ENCODE measurements at regions not wholly inside any gene's neighbourhood (a gene's known extent, or its start where the extent isn't known, plus 50 kb on each side); places are given as distances from the start of the nearest gene placed in this dataset.

DNA sequence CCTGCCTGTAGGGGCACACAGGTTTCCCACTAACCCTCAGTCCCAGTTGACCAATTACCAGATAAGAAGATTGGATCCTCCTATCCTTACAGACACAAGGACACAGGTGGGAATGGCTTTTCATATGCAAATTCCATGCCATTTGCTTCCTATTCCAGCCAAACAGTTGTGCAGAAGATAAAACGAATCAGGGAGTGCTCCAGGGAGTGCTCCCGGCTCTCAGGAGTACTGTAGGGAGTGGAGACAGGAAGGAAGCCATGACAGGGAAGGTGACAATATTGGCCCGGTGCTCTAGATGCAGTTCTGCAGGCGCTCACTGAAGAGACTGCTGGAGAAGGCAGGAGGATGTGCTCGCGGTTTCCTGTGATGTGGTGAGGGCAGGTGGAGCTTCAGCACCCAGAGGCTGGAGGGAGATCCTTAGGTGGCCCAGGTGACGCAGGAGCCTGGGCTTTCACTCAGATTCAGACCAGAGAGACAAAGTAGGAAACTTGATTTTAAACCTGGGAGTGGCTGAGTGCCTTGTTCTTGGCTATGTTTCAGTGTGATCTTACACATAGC is 260.0 kb downstream of the AUH start:
- DNase-seq (peak in 1 of 4 donors; percentile 32), ATAC-seq (no peak)
- Histone ChIP-seq H3K36me3 (no peaks in the 10 kb centered on the region), H3K9me3 (no peaks in the 10 kb centered on the region), H3K27ac (no peak overlapping the region), H3K4me1 (peaks cover 12 to 31% of the 10 kb centered on the region in 2 donors), H3K27me3 (no peaks in the 10 kb centered on the region), H3K4me3 (no peak overlapping the region)
- TF ChIP-seq CTCF (IDR thresholded peaks at IDR 0.05) = no peak
- intact Hi-C loops (cut with DNase I) = no loop called here

- H3K27me3 ChIP-seq = no peaks in the 10 kb centered on the region
- intact Hi-C loops (cut with DNase I) = no loop called here
These were observed 259.4 kb downstream of the AUH start for GRCh38 chr9:91102269-91102668.

GRCh38 chr9:91103931-91104330 is 257.8 kb downstream of the AUH start:
- H3K4me1 ChIP-seq = peaks cover 12 to 29% of the 10 kb centered on the region in 2 donors
- no peak for ATAC-seq
- H3K4me3 ChIP-seq = no peak overlapping the region
- H3K27ac ChIP-seq = no peak overlapping the region
- H3K9me3 ChIP-seq = no peaks in the 10 kb centered on the region
- DNase-seq = no peak
- intact Hi-C loops (cut with DNase I) = no loop called here
- no peaks in the 10 kb centered on the region for H3K27me3 ChIP-seq
- TF ChIP-seq CTCF (IDR thresholded peaks at IDR 0.05) = no peak
- no peaks in the 10 kb centered on the region for H3K36me3 ChIP-seq

More at GRCh38 chr9:91102269-91102668, 259.4 kb downstream of the AUH start:
- Histone ChIP-seq H3K4me1 (peaks cover 12 to 31% of the 10 kb centered on the region in 2 donors), H3K36me3 (no peaks in the 10 kb centered on the region), H3K27ac (no peak overlapping the region), H3K4me3 (no peak overlapping the region), H3K9me3 (no peaks in the 10 kb centered on the region)
- TF ChIP-seq CTCF (IDR thresholded peaks at IDR 0.05) = no peak
- no peak for ATAC-seq
- no peak for DNase-seq

DNA sequence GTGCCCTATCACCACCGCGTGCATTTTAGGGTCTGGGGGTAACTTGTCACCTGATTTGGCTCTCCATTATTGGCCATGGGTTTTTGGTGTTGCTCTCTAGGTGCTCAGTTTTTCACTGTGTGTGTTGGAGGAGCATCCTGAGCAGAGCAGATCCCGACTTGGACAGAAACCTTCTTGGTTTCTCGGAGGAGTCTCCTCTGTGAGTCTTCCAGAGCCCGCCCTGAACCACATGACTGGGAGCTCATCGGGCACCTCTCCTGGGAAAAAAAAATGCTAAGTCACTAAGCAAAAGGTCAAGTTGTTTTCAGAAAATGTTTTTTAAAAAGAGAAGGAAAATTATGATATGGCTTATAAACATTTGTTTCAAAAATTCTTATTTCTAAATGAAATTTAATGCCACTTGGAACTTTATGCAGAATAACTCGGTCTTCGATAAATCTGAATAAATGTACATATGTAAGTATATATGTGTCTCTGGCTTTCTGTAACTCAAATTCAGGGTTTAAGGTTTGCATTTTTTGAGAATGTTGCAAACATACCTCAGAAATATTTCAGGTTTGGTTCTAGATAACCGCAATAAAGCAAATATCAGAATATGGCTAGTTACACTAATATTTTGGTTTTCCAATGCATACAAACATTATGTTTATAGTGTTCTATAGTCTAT is 255.2 kb downstream of the AUH start:
- Histone ChIP-seq H3K4me3 (no peak overlapping the region), H3K4me1 (peaks cover 0 to 3% of the 10 kb centered on the region in 2 donors), H3K27me3 (no peaks in the 10 kb centered on the region), H3K36me3 (no peaks in the 10 kb centered on the region), H3K9me3 (peaks cover 0 to 15% of the 10 kb centered on the region in 2 donors), H3K27ac (no peak overlapping the region)
- TF ChIP-seq CTCF (IDR thresholded peaks at IDR 0.05) = no peak
- intact Hi-C loops (cut with DNase I) = no loop called here
- DNase-seq = no peak
- no peak for ATAC-seq

DNA sequence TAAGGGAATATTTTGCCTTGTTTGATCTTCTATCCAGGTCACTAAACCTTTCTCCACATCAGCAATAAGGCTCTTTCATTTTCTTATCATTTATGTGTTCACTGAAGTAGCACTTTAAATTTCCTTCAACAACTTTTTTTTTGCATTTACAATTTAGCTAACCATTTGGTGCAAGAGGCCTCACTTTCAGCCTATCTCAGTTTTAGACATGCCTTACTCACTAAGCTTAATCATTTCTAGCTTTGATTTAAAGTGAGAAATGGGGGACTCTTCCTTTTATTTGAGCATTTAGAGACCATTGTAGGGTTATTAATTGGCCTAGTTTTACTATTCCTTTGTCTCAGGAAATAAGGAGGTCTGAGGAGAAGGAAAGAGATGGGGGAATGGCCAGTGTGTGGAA is 250.5 kb downstream of the AUH start:
- DNase-seq = no peak
- Histone ChIP-seq H3K4me3 (no peak overlapping the region), H3K36me3 (no peaks in the 10 kb centered on the region), H3K27ac (no peak overlapping the region), H3K9me3 (peaks cover 0 to 15% of the 10 kb centered on the region in 2 donors), H3K27me3 (no peaks in the 10 kb centered on the region), H3K4me1 (no peaks in the 10 kb centered on the region)
- no peak for TF ChIP-seq CTCF (IDR thresholded peaks at IDR 0.05)
- intact Hi-C loops (cut with DNase I) = no loop called here
- ATAC-seq = no peak
